Muscle layer of duodenum (tissue), 2 donors: ENCODE measurements at regions not wholly inside any gene's neighbourhood (a gene's known extent, or its start where the extent isn't known, plus 50 kb on each side); places are given as distances from the start of the nearest gene placed in this dataset.

Experiments used
- H3K27ac ChIP-seq: one replicate; pipeline ENCODE4 v1.7.0; 2013; ENCODE audit warnings: mild to moderate bottlenecking, low read length
- H3K27me3 ChIP-seq: one replicate; pipeline ENCODE4 v1.7.0; 2013; ENCODE audit warnings: low read depth, mild to moderate bottlenecking, control low read depth, low read length
- H3K36me3 ChIP-seq, 2 donors: one replicate each; pipeline ENCODE4 v1.7.0; 2013; ENCODE audit warnings: low read length in 2 of 2, control low read depth in 1 of 2, mild to moderate bottlenecking in 1 of 2; ENCODE audit not compliant: insufficient read depth in 2 of 2, control insufficient read depth in 1 of 2
- H3K4me1 ChIP-seq, 2 donors: one replicate each; pipeline ENCODE4 v1.7.0; 2013; ENCODE audit warnings: low read length in 2 of 2, mild to moderate bottlenecking in 2 of 2, control low read depth in 1 of 2, moderate library complexity in 1 of 2; ENCODE audit not compliant: insufficient read depth in 2 of 2, control insufficient read depth in 1 of 2
- H3K4me3 ChIP-seq, 2 donors: one replicate each; pipeline ENCODE4 v1.7.0; 2013; ENCODE audit warnings: low read length in 2 of 2, low read depth in 1 of 2, mild to moderate bottlenecking in 1 of 2
- H3K9me3 ChIP-seq, 2 donors: one replicate each; pipeline ENCODE4 v1.7.0; 2013; ENCODE audit warnings: low read length in 2 of 2, control low read depth in 1 of 2, mild to moderate bottlenecking in 1 of 2; ENCODE audit not compliant: control insufficient read depth in 1 of 2
- donor health status: healthy.

- Histone ChIP-seq H3K27me3 (no peaks in the 10 kb centered on the region), H3K27ac (no peak overlapping the region), H3K4me3 (no peak overlapping the region), H3K4me1 (peaks cover 0 to 9% of the 10 kb centered on the region in 2 donors), H3K36me3 (no peaks in the 10 kb centered on the region), H3K9me3 (no peaks in the 10 kb centered on the region)
Measured at GRCh38 chr6:163651426-163651825, 236.9 kb downstream of the QKI start.

- Histone ChIP-seq H3K4me3 (no peak overlapping the region), H3K36me3 (no peaks in the 10 kb centered on the region), H3K4me1 (peaks cover 0 to 13% of the 10 kb centered on the region in 2 donors), H3K27me3 (no peaks in the 10 kb centered on the region), H3K27ac (no peak overlapping the region), H3K9me3 (no peaks in the 10 kb centered on the region)
Measured at GRCh38 chr6:163648868-163649267, 234.3 kb downstream of the QKI start.

- Histone ChIP-seq H3K27me3 (no peaks in the 10 kb centered on the region), H3K36me3 (no peaks in the 10 kb centered on the region), H3K9me3 (no peaks in the 10 kb centered on the region), H3K27ac (no peak overlapping the region), H3K4me3 (no peak overlapping the region), H3K4me1 (peaks cover 0 to 13% of the 10 kb centered on the region in 2 donors)
Measured at GRCh38 chr6:163647624-163648023, 233.1 kb downstream of the QKI start.

GRCh38 chr6:163646866-163647265 is 232.3 kb downstream of the QKI start:
- no peaks in the 10 kb centered on the region for H3K27me3 ChIP-seq
- no peaks in the 10 kb centered on the region for H3K36me3 ChIP-seq
- H3K4me1 ChIP-seq = peaks cover 0 to 5% of the 10 kb centered on the region in 2 donors
- H3K9me3 ChIP-seq = no peaks in the 10 kb centered on the region
- H3K27ac ChIP-seq = no peak overlapping the region
- H3K4me3 ChIP-seq = no peak overlapping the region

- Histone ChIP-seq H3K4me3 (no peak overlapping the region), H3K27me3 (no peaks in the 10 kb centered on the region), H3K36me3 (no peaks in the 10 kb centered on the region), H3K27ac (no peak overlapping the region), H3K9me3 (no peaks in the 10 kb centered on the region), H3K4me1 (peaks cover 0 to 4% of the 10 kb centered on the region in 2 donors)
Measured at GRCh38 chr6:163646133-163646532, 231.6 kb downstream of the QKI start.

GRCh38 chr6:163645560-163645959 is 231.0 kb downstream of the QKI start:
- peaks cover 0 to 4% of the 10 kb centered on the region in 2 donors for H3K4me1 ChIP-seq
- H3K27ac ChIP-seq = no peak overlapping the region

GRCh38 chr6:163643866-163644265 is 229.3 kb downstream of the QKI start:
- Histone ChIP-seq H3K27me3 (no peaks in the 10 kb centered on the region), H3K4me3 (no peak overlapping the region), H3K9me3 (no peaks in the 10 kb centered on the region), H3K4me1 (peaks cover 0 to 4% of the 10 kb centered on the region in 2 donors), H3K36me3 (no peaks in the 10 kb centered on the region), H3K27ac (no peak overlapping the region)

More at GRCh38 chr6:163645560-163645959, 231.0 kb downstream of the QKI start:
- H3K4me3 ChIP-seq = no peak overlapping the region
- H3K27me3 ChIP-seq = no peaks in the 10 kb centered on the region
- H3K36me3 ChIP-seq = no peaks in the 10 kb centered on the region
- H3K9me3 ChIP-seq = no peaks in the 10 kb centered on the region

- H3K9me3 ChIP-seq = no peaks in the 10 kb centered on the region
- no peak overlapping the region for H3K27ac ChIP-seq
- H3K27me3 ChIP-seq = no peaks in the 10 kb centered on the region
- H3K4me1 ChIP-seq = peaks cover 0 to 4% of the 10 kb centered on the region in 2 donors
- no peak overlapping the region for H3K4me3 ChIP-seq
- no peaks in the 10 kb centered on the region for H3K36me3 ChIP-seq
Measured at GRCh38 chr6:163641706-163642105, 227.2 kb downstream of the QKI start.

- Histone ChIP-seq H3K27ac (no peak overlapping the region), H3K4me3 (no peak overlapping the region), H3K9me3 (no peaks in the 10 kb centered on the region), H3K27me3 (no peaks in the 10 kb centered on the region), H3K36me3 (no peaks in the 10 kb centered on the region), H3K4me1 (peaks cover 0 to 4% of the 10 kb centered on the region in 2 donors)
Measured at GRCh38 chr6:163640641-163641040, 226.1 kb downstream of the QKI start.

GRCh38 chr6:163637524-163637923 is 223.0 kb downstream of the QKI start:
- H3K9me3 ChIP-seq = no peaks in the 10 kb centered on the region
- H3K27ac ChIP-seq = no peak overlapping the region
- H3K4me1 ChIP-seq = no peaks in the 10 kb centered on the region
- no peak overlapping the region for H3K4me3 ChIP-seq
- H3K36me3 ChIP-seq = no peaks in the 10 kb centered on the region
- no peaks in the 10 kb centered on the region for H3K27me3 ChIP-seq

GRCh38 chr6:163635731-163636364 is 221.3 kb downstream of the QKI start:
- Histone ChIP-seq H3K27ac (no peak overlapping the region), H3K4me3 (no peak overlapping the region), H3K27me3 (no peaks in the 10 kb centered on the region), H3K9me3 (no peaks in the 10 kb centered on the region), H3K4me1 (no peaks in the 10 kb centered on the region), H3K36me3 (no peaks in the 10 kb centered on the region)

- H3K27ac ChIP-seq = no peak overlapping the region
- H3K4me3 ChIP-seq = no peak overlapping the region
- H3K36me3 ChIP-seq = no peaks in the 10 kb centered on the region
- no peaks in the 10 kb centered on the region for H3K4me1 ChIP-seq
- no peaks in the 10 kb centered on the region for H3K27me3 ChIP-seq
- H3K9me3 ChIP-seq = peaks cover 0 to 2% of the 10 kb centered on the region in 2 donors
Measured at GRCh38 chr6:163635315-163635714, 220.8 kb downstream of the QKI start.
